PC-3 (cell line): ENCODE measurements at regions not wholly inside any gene's neighbourhood (a gene's known extent, or its start where the extent isn't known, plus 50 kb on each side); places are given as distances from the start of the nearest gene placed in this dataset.

ENCODE experiments used
- ATAC-seq: fragments of 200-7000 bp; cut with Tn5 transposase; 2 replicates; pipeline ENCODE4 v1.9.1; 2020; ENCODE audit warnings: mild to moderate bottlenecking, moderate library complexity
- BruUV-seq: library from RNA; stranded (reverse); fragments of 400-500 nt; replicated peaks from 2 replicates; lab custom pipeline; 2021; lab: Mats Ljungman, UMichigan
- CTCF ChIA-PET: fragments of 300-600 bp; sonication (Branson Sonifier 250); formaldehyde crosslinking; loops from one replicate; lab custom pipeline; 2022; ENCODE audit warnings: antibody characterized with exemption; lab: Charles Lee
- POLR2A ChIA-PET: fragments of 300-600 bp; sonication (Branson Sonifier 250); formaldehyde crosslinking; loops from one replicate; lab custom pipeline; 2022; ENCODE audit warnings: antibody characterized with exemption; ENCODE audit not compliant: unreplicated experiment; lab: Charles Lee
- DNase-seq: peaks from one replicate; pipeline ENCODE4 v3.0.0-alpha.2; 2015
- H2AFZ ChIP-seq: fragments of 300-600 bp; sonication (generic); 2 replicates; pipeline ENCODE4 v1.6.0; 2016; ENCODE audit warnings: antibody characterized with exemption, low read length
- H3F3A ChIP-seq: fragments of 300-600 bp; sonication (generic); one replicate; pipeline ENCODE4 v1.6.0; 2017; ENCODE audit warnings: antibody characterized with exemption, low read length, control low read depth, mild to moderate bottlenecking; ENCODE audit not compliant: unreplicated experiment
- H3K27ac ChIP-seq: fragments of 300-600 bp; sonication (generic); 2 replicates; pipeline ENCODE4 v1.5.1; 2016; ENCODE audit warnings: mild to moderate bottlenecking, low read length
- H3K27me3 ChIP-seq: fragments of 300-600 bp; sonication (generic); 2 replicates; pipeline ENCODE4 v1.6.1; 2016; ENCODE audit warnings: low read length, mixed read lengths
- H3K36me3 ChIP-seq: fragments of 300-600 bp; sonication (generic); 2 replicates; pipeline ENCODE4 v1.6.1; 2016; ENCODE audit warnings: low read depth, mixed run types, low read length, mixed read lengths
- H3K4me1 ChIP-seq: fragments of 300-600 bp; sonication (generic); 2 replicates; pipeline ENCODE4 v1.5.1; 2016; ENCODE audit warnings: low read length; ENCODE audit not compliant: insufficient read depth
- H3K4me2 ChIP-seq: fragments of 300-600 bp; sonication (generic); 2 replicates; pipeline ENCODE4 v1.6.0; 2016; ENCODE audit warnings: low read length
- H3K4me3 ChIP-seq: fragments of 300-600 bp; sonication (generic); 2 replicates; pipeline ENCODE4 v1.5.1; 2016; ENCODE audit warnings: mild to moderate bottlenecking, low read length, mixed read lengths
- H3K79me2 ChIP-seq: fragments of 300-600 bp; sonication (generic); 2 replicates; pipeline ENCODE4 v1.6.1; 2017; ENCODE audit warnings: low read length, mixed read lengths
- H3K9ac ChIP-seq: fragments of 300-600 bp; sonication (generic); 2 replicates; pipeline ENCODE4 v1.6.0; 2016; ENCODE audit warnings: mild to moderate bottlenecking, low read length
- H3K9me2 ChIP-seq: fragments of 300-600 bp; sonication (generic); replicated peaks from 2 replicates; pipeline ENCODE4 v1.6.1; 2016; ENCODE audit warnings: mixed run types, low read length, mixed read lengths
- H3K9me3 ChIP-seq: fragments of 300-600 bp; sonication (generic); 2 replicates; pipeline ENCODE4 v1.6.1; 2016; ENCODE audit warnings: low read length, mixed read lengths
- H4K20me1 ChIP-seq: fragments of 300-600 bp; sonication (generic); 2 replicates; pipeline ENCODE4 v1.6.1; 2016; ENCODE audit warnings: low read length, mixed read lengths
- CTCF ChIP-seq: fragments of 300-600 bp; sonication (generic); conservative IDR thresholded peaks from 2 replicates; pipeline ENCODE4 v1.5.1; 2017; ENCODE audit warnings: antibody characterized with exemption, low read depth, mild to moderate bottlenecking, low read length
- EZH2 ChIP-seq: fragments of 300-600 bp; sonication (generic); IDR thresholded peaks from one replicate; pipeline ENCODE4 v1.6.1; 2017; ENCODE audit warnings: antibody characterized with exemption, mild to moderate bottlenecking, low read length; ENCODE audit not compliant: unreplicated experiment
- EZH2phosphoT487 ChIP-seq: fragments of 300-600 bp; sonication (generic); IDR thresholded peaks from 2 replicates; pipeline ENCODE4 v1.6.1; 2018; ENCODE audit warnings: mild to moderate bottlenecking, antibody characterized with exemption, low read length, borderline replicate concordance
- intact Hi-C: fragments of 100-400 bp; cut with micrococcal nuclease; formaldehyde crosslinking; loops from 2 replicates; pipeline ENCODE4 v1.9.0; 2023

- no peak overlapping the region for H3K9ac ChIP-seq
- H3K4me3 ChIP-seq: no peak overlapping the region
- no peaks in the 10 kb centered on the region for H3K4me1 ChIP-seq
- no peaks in the 10 kb centered on the region for H3K9me2 ChIP-seq
- no peaks in the 10 kb centered on the region for H3K36me3 ChIP-seq
- ATAC-seq (no peak), DNase-seq (no peak)
- no peaks in the 10 kb centered on the region for H4K20me1 ChIP-seq
- no peak overlapping the region for H3K27ac ChIP-seq
- no peak overlapping the region for H2AFZ ChIP-seq
- H3K4me2 ChIP-seq: no peak overlapping the region
- BruUV-seq: no TSS peak
- no peaks in the 10 kb centered on the region for H3K9me3 ChIP-seq
- TF ChIP-seq CTCF (no peak), EZH2 (no peak), EZH2phosphoT487 (no peak)
- intact Hi-C loops: loop anchor here (10.0 kb wide), 1 partner anchor 308 kb away; no protein-coding TSS in a partner anchor
- peaks cover 27% of the 10 kb centered on the region for H3K27me3 ChIP-seq
- ChIA-PET POLR2A (no interaction called here), CTCF (no interaction called here)
- H3K79me2 ChIP-seq: no peaks in the 10 kb centered on the region
- no peaks in the 10 kb centered on the region for H3F3A ChIP-seq
These were observed 51.0 kb upstream of the FGF14 start for GRCh38 chr13:102452836-102453235.
